HG03139 (cell line): ENCODE measurements at regions not wholly inside any gene's neighbourhood (a gene's known extent, or its start where the extent isn't known, plus 50 kb on each side); places are given as distances from the start of the nearest gene placed in this dataset.

Experiments used
- ATAC-seq: cut with Tn5 transposase; IDR thresholded peaks from one replicate; pipeline ENCODE4 v1.9.1; 2021; ENCODE audit not compliant: unreplicated experiment

- ATAC-seq, result no peak
Measured at GRCh38 chr13:26989957-26990713, 181.5 kb downstream of the USP12 start.

- no peak for ATAC-seq
Measured at GRCh38 chr13:26989261-26989956, 182.2 kb downstream of the USP12 start.

- ATAC-seq, result no peak
Measured at GRCh38 chr13:26988059-26988769, 183.4 kb downstream of the USP12 start.

- ATAC-seq, result no peak
Measured at GRCh38 chr13:26987486-26988013, 184.1 kb downstream of the USP12 start.

GRCh38 chr13:26985285-26985878, 186.2 kb downstream of the USP12 start:
- peak; percentile 76 for ATAC-seq

GRCh38 chr13:26984337-26984736, 187.3 kb downstream of the USP12 start:
- no peak for ATAC-seq

- ATAC-seq, result no peak
Measured at GRCh38 chr13:26983543-26984320, 187.9 kb downstream of the USP12 start.

- ATAC-seq, result no peak
Measured at GRCh38 chr13:26980099-26981031, 191.2 kb downstream of the USP12 start.

- ATAC-seq, result no peak
Measured at GRCh38 chr13:26979334-26979733, 192.3 kb downstream of the USP12 start.

- ATAC-seq, result no peak
Measured at GRCh38 chr13:26978081-26978860, 193.3 kb downstream of the USP12 start.

- ATAC-seq, result no peak
Measured at GRCh38 chr13:26977541-26977940, 194.1 kb downstream of the USP12 start.

GRCh38 chr13:26976313-26976712, 195.3 kb downstream of the USP12 start:
- no peak for ATAC-seq

- ATAC-seq, result no peak
Measured at GRCh38 chr13:26973946-26974345, 197.7 kb downstream of the USP12 start.

GRCh38 chr13:26973295-26973694, 198.3 kb downstream of the USP12 start:
- no peak for ATAC-seq

- no peak for ATAC-seq
Measured at GRCh38 chr13:26971990-26972887, 199.4 kb downstream of the USP12 start.

GRCh38 chr13:26968431-26969341, 202.9 kb downstream of the USP12 start:
- ATAC-seq, result no peak
